Activated CD4-positive, alpha-beta T cell treated with anti-CD3 and anti-CD28 coated beads, Interleukin-2, amount 10 ng/mL, durations not matched to agents 7 days and 5 days (primary cell): ENCODE measurements at regions not wholly inside any gene's neighbourhood (a gene's known extent, or its start where the extent isn't known, plus 50 kb on each side); places are given as distances from the start of the nearest gene placed in this dataset.

Experiments used
- CTCF ChIA-PET: fragments of 350-600 bp; sonication (Branson Sonifier 250); formaldehyde crosslinking; loops from one replicate; lab custom pipeline; 2021; ENCODE audit warnings: antibody characterized with exemption; lab: Charles Lee
- POLR2A ChIA-PET: fragments of 350-600 bp; sonication (Branson Sonifier 250); formaldehyde crosslinking; loops from one replicate; lab custom pipeline; 2021; ENCODE audit warnings: antibody characterized with exemption; lab: Charles Lee
- DNase-seq: peaks from one replicate; pipeline ENCODE4 v3.0.0-alpha.2; 2020
- H3K27ac Mint-ChIP-seq: one replicate; pipeline ENCODE4 v1.8.0; 2021; ENCODE audit warnings: mild to moderate bottlenecking, moderate library complexity, mixed read lengths
- H3K27me3 Mint-ChIP-seq: one replicate; pipeline ENCODE4 v1.8.0; 2021; ENCODE audit warnings: mixed read lengths
- H3K36me3 Mint-ChIP-seq: one replicate; pipeline ENCODE4 v1.8.0; 2021; ENCODE audit warnings: low read depth, mixed read lengths
- H3K4me1 Mint-ChIP-seq: one replicate; pipeline ENCODE4 v1.8.0; 2021; ENCODE audit warnings: mixed read lengths
- H3K4me3 Mint-ChIP-seq: one replicate; pipeline ENCODE4 v1.8.0; 2021; ENCODE audit warnings: mild to moderate bottlenecking, moderate library complexity, mixed read lengths
- H3K9me3 Mint-ChIP-seq: one replicate; pipeline ENCODE4 v1.8.0; 2021; ENCODE audit warnings: mixed read lengths

GRCh38 chr2:71839826-71840225 is 307.8 kb downstream of the CYP26B1 start:
- Mint-ChIP-seq H3K27me3 (peaks cover 5% of the 10 kb centered on the region), H3K4me3 (no peak overlapping the region), H3K36me3 (no peaks in the 10 kb centered on the region), H3K9me3 (no peaks in the 10 kb centered on the region), H3K4me1 (no peaks in the 10 kb centered on the region), H3K27ac (no peak overlapping the region)
- POLR2A ChIA-PET: no interaction called here
- no peak for DNase-seq
- CTCF ChIA-PET: no interaction called here

- no peak overlapping the region for H3K27ac Mint-ChIP-seq
- H3K27me3 Mint-ChIP-seq: no peaks in the 10 kb centered on the region
- CTCF ChIA-PET: no interaction called here
- H3K4me3 Mint-ChIP-seq: no peak overlapping the region
- no peaks in the 10 kb centered on the region for H3K36me3 Mint-ChIP-seq
- POLR2A ChIA-PET: no interaction called here
- no peaks in the 10 kb centered on the region for H3K9me3 Mint-ChIP-seq
- no peaks in the 10 kb centered on the region for H3K4me1 Mint-ChIP-seq
- no peak for DNase-seq
These were observed 312.9 kb downstream of the CYP26B1 start for GRCh38 chr2:71834796-71835195.

- H3K27me3 Mint-ChIP-seq: no peaks in the 10 kb centered on the region
- H3K9me3 Mint-ChIP-seq: no peaks in the 10 kb centered on the region
- no peaks in the 10 kb centered on the region for H3K36me3 Mint-ChIP-seq
- ChIA-PET POLR2A (no interaction called here), CTCF (no interaction called here)
- no peak for DNase-seq
- H3K27ac Mint-ChIP-seq: no peak overlapping the region
- no peaks in the 10 kb centered on the region for H3K4me1 Mint-ChIP-seq
- no peak overlapping the region for H3K4me3 Mint-ChIP-seq
These were observed 313.7 kb downstream of the CYP26B1 start for GRCh38 chr2:71833855-71834560.

GRCh38 chr2:71833272-71833671 is 314.4 kb downstream of the CYP26B1 start:
- no peak overlapping the region for H3K27ac Mint-ChIP-seq
- H3K36me3 Mint-ChIP-seq: no peaks in the 10 kb centered on the region
- CTCF ChIA-PET: no interaction called here
- no peaks in the 10 kb centered on the region for H3K4me1 Mint-ChIP-seq
- no peaks in the 10 kb centered on the region for H3K9me3 Mint-ChIP-seq
- DNase-seq: no peak
- no peak overlapping the region for H3K4me3 Mint-ChIP-seq
- no peaks in the 10 kb centered on the region for H3K27me3 Mint-ChIP-seq
- POLR2A ChIA-PET: no interaction called here

GRCh38 chr2:71832844-71833243 is 314.8 kb downstream of the CYP26B1 start:
- H3K9me3 Mint-ChIP-seq: no peaks in the 10 kb centered on the region
- no peak overlapping the region for H3K4me3 Mint-ChIP-seq
- CTCF ChIA-PET: no interaction called here
- no peaks in the 10 kb centered on the region for H3K36me3 Mint-ChIP-seq
- POLR2A ChIA-PET: no interaction called here
- H3K27ac Mint-ChIP-seq: no peak overlapping the region
- DNase-seq: no peak
- no peaks in the 10 kb centered on the region for H3K27me3 Mint-ChIP-seq
- H3K4me1 Mint-ChIP-seq: no peaks in the 10 kb centered on the region

- no peaks in the 10 kb centered on the region for H3K9me3 Mint-ChIP-seq
- no peak overlapping the region for H3K27ac Mint-ChIP-seq
- CTCF ChIA-PET: no interaction called here
- no peak for DNase-seq
- H3K4me1 Mint-ChIP-seq: no peaks in the 10 kb centered on the region
- no peak overlapping the region for H3K4me3 Mint-ChIP-seq
- POLR2A ChIA-PET: no interaction called here
- H3K27me3 Mint-ChIP-seq: no peaks in the 10 kb centered on the region
- no peaks in the 10 kb centered on the region for H3K36me3 Mint-ChIP-seq
These were observed 315.3 kb downstream of the CYP26B1 start for GRCh38 chr2:71832388-71832787.

GRCh38 chr2:71831193-71831577 is 316.5 kb downstream of the CYP26B1 start:
- POLR2A ChIA-PET: no interaction called here
- DNase-seq: no peak
- no peaks in the 10 kb centered on the region for H3K36me3 Mint-ChIP-seq
- H3K27ac Mint-ChIP-seq: no peak overlapping the region
- no peaks in the 10 kb centered on the region for H3K9me3 Mint-ChIP-seq
- no peaks in the 10 kb centered on the region for H3K4me1 Mint-ChIP-seq
- no peaks in the 10 kb centered on the region for H3K27me3 Mint-ChIP-seq
- CTCF ChIA-PET: no interaction called here
- H3K4me3 Mint-ChIP-seq: no peak overlapping the region

- no peak for DNase-seq
- no peaks in the 10 kb centered on the region for H3K9me3 Mint-ChIP-seq
- ChIA-PET CTCF (no interaction called here), POLR2A (no interaction called here)
- no peak overlapping the region for H3K27ac Mint-ChIP-seq
- H3K27me3 Mint-ChIP-seq: no peaks in the 10 kb centered on the region
- no peaks in the 10 kb centered on the region for H3K4me1 Mint-ChIP-seq
- no peaks in the 10 kb centered on the region for H3K36me3 Mint-ChIP-seq
- no peak overlapping the region for H3K4me3 Mint-ChIP-seq
These were observed 317.0 kb downstream of the CYP26B1 start for GRCh38 chr2:71830497-71831192.

GRCh38 chr2:71829008-71829407 is 318.7 kb downstream of the CYP26B1 start:
- ChIA-PET CTCF (no interaction called here), POLR2A (no interaction called here)
- DNase-seq: no peak
- no peaks in the 10 kb centered on the region for H3K9me3 Mint-ChIP-seq
- H3K36me3 Mint-ChIP-seq: no peaks in the 10 kb centered on the region
- no peak overlapping the region for H3K4me3 Mint-ChIP-seq
- H3K4me1 Mint-ChIP-seq: no peaks in the 10 kb centered on the region
- H3K27me3 Mint-ChIP-seq: peaks cover 6% of the 10 kb centered on the region
- H3K27ac Mint-ChIP-seq: no peak overlapping the region

- Mint-ChIP-seq H3K36me3 (no peaks in the 10 kb centered on the region), H3K27me3 (peaks cover 9% of the 10 kb centered on the region), H3K4me1 (no peaks in the 10 kb centered on the region), H3K9me3 (no peaks in the 10 kb centered on the region), H3K27ac (no peak overlapping the region), H3K4me3 (no peak overlapping the region)
- CTCF ChIA-PET: no interaction called here
- no peak for DNase-seq
- POLR2A ChIA-PET: no interaction called here
These were observed 319.7 kb downstream of the CYP26B1 start for GRCh38 chr2:71827973-71828372.

GRCh38 chr2:71827524-71827901 is 320.1 kb downstream of the CYP26B1 start:
- ChIA-PET POLR2A (no interaction called here), CTCF (no interaction called here)
- no peaks in the 10 kb centered on the region for H3K9me3 Mint-ChIP-seq
- no peaks in the 10 kb centered on the region for H3K4me1 Mint-ChIP-seq
- H3K27me3 Mint-ChIP-seq: peaks cover 11% of the 10 kb centered on the region
- no peaks in the 10 kb centered on the region for H3K36me3 Mint-ChIP-seq
- DNase-seq: no peak
- no peak overlapping the region for H3K4me3 Mint-ChIP-seq
- no peak overlapping the region for H3K27ac Mint-ChIP-seq

- POLR2A ChIA-PET: no interaction called here
- peaks cover 11% of the 10 kb centered on the region for H3K27me3 Mint-ChIP-seq
- no peak overlapping the region for H3K27ac Mint-ChIP-seq
- H3K9me3 Mint-ChIP-seq: no peaks in the 10 kb centered on the region
- H3K36me3 Mint-ChIP-seq: no peaks in the 10 kb centered on the region
- H3K4me1 Mint-ChIP-seq: no peaks in the 10 kb centered on the region
- CTCF ChIA-PET: no interaction called here
- H3K4me3 Mint-ChIP-seq: no peak overlapping the region
- no peak for DNase-seq
These were observed 320.7 kb downstream of the CYP26B1 start for GRCh38 chr2:71826826-71827523.

- ChIA-PET CTCF (no interaction called here), POLR2A (no interaction called here)
- Mint-ChIP-seq H3K36me3 (no peaks in the 10 kb centered on the region), H3K4me1 (no peaks in the 10 kb centered on the region), H3K27me3 (peaks cover 13% of the 10 kb centered on the region), H3K27ac (no peak overlapping the region), H3K4me3 (no peak overlapping the region), H3K9me3 (no peaks in the 10 kb centered on the region)
- DNase-seq: no peak
These were observed 321.4 kb downstream of the CYP26B1 start for GRCh38 chr2:71826299-71826698.
